Thyroid gland (tissue), 4 donors: ENCODE measurements at regions not wholly inside any gene's neighbourhood (a gene's known extent, or its start where the extent isn't known, plus 50 kb on each side); places are given as distances from the start of the nearest gene placed in this dataset.

Experiments used
- DNase-seq, 2 donors: peaks; one replicate each; pipeline ENCODE4 v3.0.0-alpha.2; 2019
- H3K27ac ChIP-seq, 3 donors: fragments of 200-600 bp; sonication (generic); 1 replicate in 2 of 3; 2 replicates in 1 of 3; pipeline ENCODE4 v1.5.1; 2016 to 2019; ENCODE audit warnings: mild to moderate bottlenecking in 1 of 3, moderate library complexity in 1 of 3
- H3K27me3 ChIP-seq: fragments of 200-600 bp; sonication (generic); one replicate; pipeline ENCODE4 v1.5.1; 2019
- H3K36me3 ChIP-seq, 2 donors: fragments of 200-600 bp; sonication (generic); one replicate each; pipeline ENCODE4 v1.5.1; 2016 to 2019
- H3K4me1 ChIP-seq, 2 donors: fragments of 200-600 bp; sonication (generic); one replicate each; pipeline ENCODE4 v1.5.1; 2017 to 2019
- H3K4me3 ChIP-seq, 3 donors: fragments of 200-600 bp; sonication (generic); replicated peaks in 1 of 3; 1 replicate in 2 of 3; 2 replicates in 1 of 3; pipeline ENCODE4 v1.5.1; 2016; ENCODE audit warnings: mild to moderate bottlenecking in 1 of 3
- H3K9me3 ChIP-seq: fragments of 200-600 bp; sonication (generic); one replicate; pipeline ENCODE4 v1.5.1; 2017
- POLR2A ChIP-seq, 2 donors: fragments of 450-650 bp; IDR thresholded peaks; one replicate each; pipeline ENCODE4 v1.6.1; 2017; ENCODE audit warnings: antibody characterized with exemption in 2 of 2, mild to moderate bottlenecking in 2 of 2, moderate library complexity in 1 of 2
- WGBS, 2 donors: methylation state at CpG; one replicate each; pipeline ENCODE4 v1.1.5; 2017; 5-methylcytosine and 5-hydroxymethylcytosine counted together
- intact Hi-C: fragments of 100-400 bp; cut with DNase I; formaldehyde crosslinking; loops from one replicate; pipeline ENCODE4 v1.15.1; 2023
- TF ChIP-seq, protein P1 (sequence below), 6 experiments: fragments of 200-600 bp in 3 of 6; fragments of 450-650 bp in 3 of 6; sonication (generic) in 3 of 6; IDR thresholded peaks; one replicate each; pipeline ENCODE4 v1.5.1; 2016 to 2019; ENCODE audit warnings: antibody characterized with exemption in 6 of 6, mild to moderate bottlenecking in 2 of 6, inconsistent platforms in 1 of 6, moderate library complexity in 1 of 6

- no peaks in the 10 kb centered on the region for H3K9me3 ChIP-seq
- no peak for TF ChIP-seq POLR2A (IDR thresholded peaks at IDR 0.05)
- TF ChIP-seq, protein P1, sequence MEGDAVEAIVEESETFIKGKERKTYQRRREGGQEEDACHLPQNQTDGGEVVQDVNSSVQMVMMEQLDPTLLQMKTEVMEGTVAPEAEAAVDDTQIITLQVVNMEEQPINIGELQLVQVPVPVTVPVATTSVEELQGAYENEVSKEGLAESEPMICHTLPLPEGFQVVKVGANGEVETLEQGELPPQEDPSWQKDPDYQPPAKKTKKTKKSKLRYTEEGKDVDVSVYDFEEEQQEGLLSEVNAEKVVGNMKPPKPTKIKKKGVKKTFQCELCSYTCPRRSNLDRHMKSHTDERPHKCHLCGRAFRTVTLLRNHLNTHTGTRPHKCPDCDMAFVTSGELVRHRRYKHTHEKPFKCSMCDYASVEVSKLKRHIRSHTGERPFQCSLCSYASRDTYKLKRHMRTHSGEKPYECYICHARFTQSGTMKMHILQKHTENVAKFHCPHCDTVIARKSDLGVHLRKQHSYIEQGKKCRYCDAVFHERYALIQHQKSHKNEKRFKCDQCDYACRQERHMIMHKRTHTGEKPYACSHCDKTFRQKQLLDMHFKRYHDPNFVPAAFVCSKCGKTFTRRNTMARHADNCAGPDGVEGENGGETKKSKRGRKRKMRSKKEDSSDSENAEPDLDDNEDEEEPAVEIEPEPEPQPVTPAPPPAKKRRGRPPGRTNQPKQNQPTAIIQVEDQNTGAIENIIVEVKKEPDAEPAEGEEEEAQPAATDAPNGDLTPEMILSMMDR (IDR thresholded peaks at IDR 0.05) = no peak
- no peak overlapping the region for H3K4me3 ChIP-seq
- no peak overlapping the region for H3K27ac ChIP-seq
- no peaks in the 10 kb centered on the region for H3K27me3 ChIP-seq
- DNase-seq = no peak
- no peaks in the 10 kb centered on the region for H3K36me3 ChIP-seq
- no peaks in the 10 kb centered on the region for H3K4me1 ChIP-seq
- intact Hi-C loops = no loop called here
- WGBS, 2 donors = 89 to 94% methylated on average over 4 of the region's 4 CpGs
Observed at GRCh38 chrX:22351966-22352365, 79.3 kb downstream of the CBLL2 start.

GRCh38 chrX:22357621-22358020, 84.9 kb downstream of the CBLL2 start:
- H3K4me3 ChIP-seq = no peak overlapping the region
- intact Hi-C loops = no loop called here
- H3K27ac ChIP-seq = no peak overlapping the region
- 92 to 98% methylated on average over 2 of the region's 2 CpGs for WGBS, 2 donors
- no peaks in the 10 kb centered on the region for H3K36me3 ChIP-seq
- no peaks in the 10 kb centered on the region for H3K27me3 ChIP-seq
- no peaks in the 10 kb centered on the region for H3K4me1 ChIP-seq
- no peak for DNase-seq
- TF ChIP-seq, protein P1 (IDR thresholded peaks at IDR 0.05) = no peak
- TF ChIP-seq POLR2A (IDR thresholded peaks at IDR 0.05) = no peak
- H3K9me3 ChIP-seq = no peaks in the 10 kb centered on the region

DNA sequence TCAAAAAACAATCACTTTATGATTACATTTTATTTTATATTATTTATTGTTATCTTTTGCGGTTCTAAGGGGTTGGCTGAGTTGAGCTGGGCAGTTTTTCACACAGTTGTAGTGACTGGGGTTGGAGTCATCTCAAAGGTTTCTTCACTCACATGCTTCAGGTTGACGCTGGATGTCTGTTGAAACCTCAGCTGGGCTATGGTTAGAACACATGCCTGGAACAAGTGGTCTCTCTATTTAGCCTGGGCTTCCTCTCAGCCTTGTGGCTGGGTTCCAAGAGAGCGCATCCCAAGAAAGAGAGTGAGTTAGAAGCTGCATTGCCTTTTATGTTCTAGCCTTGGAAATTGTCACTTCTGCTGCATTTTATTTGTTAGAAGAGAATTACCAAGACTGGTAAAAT, 87.4 kb downstream of the CBLL2 start:
- Histone ChIP-seq H3K4me3 (no peak overlapping the region), H3K27ac (no peak overlapping the region), H3K4me1 (no peaks in the 10 kb centered on the region), H3K36me3 (no peaks in the 10 kb centered on the region), H3K9me3 (no peaks in the 10 kb centered on the region), H3K27me3 (no peaks in the 10 kb centered on the region)
- 89 to 92% methylated on average over 3 of the region's 3 CpGs for WGBS, 2 donors
- TF ChIP-seq, protein P1 (IDR thresholded peaks at IDR 0.05) = no peak
- no peak for TF ChIP-seq POLR2A (IDR thresholded peaks at IDR 0.05)
- no peak for DNase-seq
- intact Hi-C loops = no loop called here

DNA sequence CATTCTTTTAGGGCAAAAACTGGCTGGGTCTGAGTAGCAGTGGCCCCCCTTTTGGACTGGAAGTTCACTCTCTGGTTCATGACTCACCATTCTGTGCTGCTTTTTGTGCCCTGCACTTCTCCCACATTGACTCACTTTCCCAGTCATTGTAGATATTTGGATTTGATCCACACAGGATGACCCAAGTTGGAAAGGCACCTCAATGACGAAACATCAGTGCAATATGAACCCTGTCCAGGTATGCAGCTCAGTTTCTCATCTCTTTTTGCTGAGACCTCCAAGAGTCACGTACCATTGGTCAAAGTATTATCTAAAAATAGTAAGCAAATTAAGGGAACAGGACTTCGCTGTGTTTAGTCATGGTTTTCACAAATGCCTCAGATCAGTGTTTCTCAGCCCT, 92.7 kb downstream of the CBLL2 start:
- intact Hi-C loops = no loop called here
- Histone ChIP-seq H3K27me3 (no peaks in the 10 kb centered on the region), H3K4me1 (no peaks in the 10 kb centered on the region), H3K4me3 (no peak overlapping the region), H3K27ac (no peak overlapping the region), H3K9me3 (no peaks in the 10 kb centered on the region), H3K36me3 (no peaks in the 10 kb centered on the region)
- no peak for DNase-seq
- TF ChIP-seq, protein P1 (IDR thresholded peaks at IDR 0.05) = no peak
- no peak for TF ChIP-seq POLR2A (IDR thresholded peaks at IDR 0.05)
- WGBS, 2 donors = 90 to 95% methylated on average over 3 of the region's 3 CpGs

GRCh38 chrX:22366166-22366702, 93.5 kb downstream of the CBLL2 start:
- no peaks in the 10 kb centered on the region for H3K9me3 ChIP-seq
- no peak overlapping the region for H3K4me3 ChIP-seq
- H3K4me1 ChIP-seq = no peaks in the 10 kb centered on the region
- whole genome bisulfite sequencing, 2 donors = 88 to 100% methylated on average over 1 of the region's 1 CpG
- H3K36me3 ChIP-seq = no peaks in the 10 kb centered on the region
- no peak for TF ChIP-seq POLR2A (IDR thresholded peaks at IDR 0.05)
- TF ChIP-seq, protein P1 (IDR thresholded peaks at IDR 0.05) = no peak
- H3K27ac ChIP-seq = no peak overlapping the region
- H3K27me3 ChIP-seq = no peaks in the 10 kb centered on the region
- intact Hi-C loops = no loop called here
- DNase-seq = no peak
